Limb (tissue), 2 donors: ENCODE measurements at regions not wholly inside any gene's neighbourhood (a gene's known extent, or its start where the extent isn't known, plus 50 kb on each side); places are given as distances from the start of the nearest gene placed in this dataset.
"Not testable (repeated sequence)": the region's sequence is repeated elsewhere in the genome, so short reads cannot be mapped to it uniquely, and the experiment has no call there.

Source experiments
- DNase-seq, 2 donors: peaks; one replicate each; pipeline ENCODE4 v3.0.0-alpha.2; 2016; ENCODE audit errors: extremely low spot score in 2 of 2

DNA sequence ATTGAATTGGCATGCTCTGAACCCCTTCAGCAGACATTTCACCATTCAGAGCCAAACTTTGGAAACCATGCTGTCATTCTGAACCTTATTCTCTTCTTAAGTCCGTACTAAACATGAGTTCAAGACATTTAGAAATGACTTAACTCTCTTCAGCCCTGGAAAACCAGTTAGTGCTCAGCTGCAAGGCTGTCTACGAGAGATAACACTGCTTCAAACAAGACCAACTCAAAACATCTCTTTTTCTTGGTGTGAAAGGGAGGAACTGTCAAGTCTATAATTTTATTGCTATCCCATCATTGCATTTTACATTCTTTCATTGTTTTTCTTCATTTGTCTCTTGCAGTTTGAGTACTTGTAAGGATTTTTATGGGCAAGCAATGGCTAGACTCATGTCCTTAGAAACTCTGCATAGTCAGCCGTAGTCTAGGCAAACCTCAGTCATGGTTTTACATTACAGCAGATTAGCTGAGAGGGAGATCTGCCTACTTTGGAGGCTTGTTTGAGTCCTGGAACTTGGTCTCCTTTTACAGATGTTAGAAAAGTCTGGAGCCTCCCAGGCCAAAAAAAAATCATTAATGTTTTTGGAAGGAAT lies 120.6 kb upstream of the JADE1 start:
- DNase-seq, result no peak

DNA sequence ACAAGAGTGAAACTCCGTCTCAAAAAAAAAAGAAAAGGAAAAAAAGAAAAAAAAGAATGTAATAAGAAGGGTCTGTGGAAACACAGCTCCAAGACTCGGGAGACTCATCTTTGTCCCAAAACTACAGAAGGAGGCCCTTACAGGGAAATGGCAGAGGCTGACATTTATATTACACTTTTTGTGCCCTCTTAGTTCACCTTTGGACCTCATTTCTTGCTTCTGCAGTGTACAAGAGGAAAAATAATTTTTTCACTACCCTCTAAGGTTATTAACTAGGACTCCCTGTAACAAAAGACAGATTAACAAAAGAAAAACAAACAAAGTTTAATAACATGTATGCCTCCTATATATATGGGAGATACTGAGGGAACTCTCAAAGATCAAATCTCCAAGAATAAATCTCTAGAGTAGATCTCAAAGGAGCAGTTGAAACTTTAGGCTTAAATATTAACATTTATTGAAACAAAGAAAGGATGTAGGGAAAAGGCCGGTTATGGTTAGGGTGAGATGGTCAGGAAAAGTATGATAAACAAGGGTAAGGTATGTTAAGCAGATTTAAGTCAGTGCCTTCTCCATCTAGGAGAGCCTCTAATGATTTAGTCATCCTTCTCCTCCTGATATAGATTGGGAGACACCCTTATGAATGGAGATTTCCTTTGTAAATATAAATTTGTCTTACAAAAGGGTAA lies 121.3 kb upstream of the JADE1 start:
- no peak for DNase-seq

DNA sequence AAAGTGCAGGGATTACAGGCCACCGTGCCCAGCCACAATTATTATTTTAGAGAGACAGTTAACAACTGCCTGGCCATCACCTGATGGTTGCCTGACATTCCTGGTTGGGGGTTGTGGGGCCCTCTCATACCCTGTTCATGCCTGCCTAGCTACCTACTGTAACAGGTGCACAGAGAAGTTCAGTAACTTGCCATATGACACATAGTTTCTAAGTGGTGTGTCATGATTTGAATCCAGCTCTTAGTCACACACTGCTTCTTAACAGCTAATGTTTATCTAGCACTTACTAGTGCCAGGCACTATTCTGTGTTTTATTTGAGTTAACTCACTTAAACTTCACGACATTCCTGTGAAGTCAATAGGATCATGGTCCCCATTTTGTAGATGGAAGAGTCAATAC lies 122.7 kb upstream of the JADE1 start:
- no peak for DNase-seq

DNA sequence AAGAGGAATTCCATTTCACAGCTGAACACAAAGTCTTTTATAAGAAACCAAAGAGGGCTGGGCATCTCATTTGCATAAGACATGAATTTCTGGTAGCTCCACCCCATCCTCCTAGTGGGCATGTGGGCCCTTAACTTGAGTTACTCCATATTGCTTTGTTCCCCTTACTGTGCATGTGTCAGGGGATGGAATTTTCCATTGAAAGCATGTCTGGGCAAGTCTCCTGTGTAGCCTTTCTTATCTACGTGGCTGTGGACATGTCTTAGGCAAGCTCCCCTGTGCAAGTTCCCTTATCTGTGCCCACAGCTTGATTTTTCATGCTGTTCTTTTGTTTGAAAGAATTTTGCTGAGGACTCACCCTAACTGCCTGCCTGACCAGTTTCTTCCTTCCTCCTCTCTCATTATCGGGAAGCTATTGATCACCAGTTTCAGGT lies 123.5 kb upstream of the JADE1 start:
- no peak for DNase-seq

DNA sequence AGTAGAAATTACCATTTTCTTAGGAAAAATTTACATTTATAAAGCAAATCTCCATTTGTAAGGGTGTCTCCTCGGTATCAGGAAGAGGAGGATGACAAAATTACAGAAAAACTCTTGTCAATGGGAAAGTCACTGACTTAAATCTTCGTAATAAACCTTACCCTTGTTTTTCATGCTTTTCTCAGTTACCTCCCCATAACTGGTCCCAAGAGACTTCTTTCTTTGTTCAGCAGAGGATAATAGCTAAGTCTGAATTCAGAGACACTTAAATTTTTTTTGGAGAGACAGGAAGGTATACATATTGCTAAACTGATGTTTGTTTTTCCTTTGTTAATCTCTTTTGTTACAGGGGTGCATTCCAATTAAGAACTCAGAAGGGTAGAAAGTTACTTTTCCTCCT lies 125.5 kb upstream of the JADE1 start:
- no peak for DNase-seq

DNA sequence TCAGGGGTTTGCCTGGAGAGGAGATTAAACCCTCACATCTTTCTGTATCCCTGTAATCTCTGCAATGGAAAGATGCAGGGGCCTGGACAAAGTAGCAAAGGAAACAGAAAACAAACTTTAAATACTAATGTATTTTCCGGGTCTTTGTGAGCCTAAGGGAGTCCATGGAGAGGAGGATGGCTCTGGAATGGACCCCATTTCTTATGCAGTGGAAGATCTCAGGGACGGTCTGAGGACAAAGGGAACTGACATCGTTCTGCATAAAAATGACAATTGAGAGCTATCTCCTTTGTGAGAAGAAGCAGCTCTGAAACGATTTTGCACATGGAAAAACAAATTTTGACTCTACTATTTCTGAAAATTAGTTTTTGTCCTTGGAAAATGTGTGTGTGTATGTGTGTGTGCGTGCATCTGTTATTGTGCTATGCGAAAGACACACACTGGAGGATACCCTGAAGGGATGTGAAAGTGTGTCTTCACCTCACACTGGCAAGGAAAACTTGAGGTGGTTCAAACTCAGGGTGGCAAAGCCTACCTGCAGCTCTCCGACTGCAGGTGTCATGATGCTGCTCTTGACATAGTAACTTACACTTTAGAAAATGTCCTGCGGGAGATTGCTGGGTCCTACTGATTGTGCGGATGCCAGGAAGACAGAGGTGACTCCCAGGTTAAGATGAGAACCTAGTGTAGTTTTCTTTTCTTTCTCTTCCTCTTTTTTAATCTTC lies 126.4 kb upstream of the JADE1 start:
- no peak for DNase-seq

DNA sequence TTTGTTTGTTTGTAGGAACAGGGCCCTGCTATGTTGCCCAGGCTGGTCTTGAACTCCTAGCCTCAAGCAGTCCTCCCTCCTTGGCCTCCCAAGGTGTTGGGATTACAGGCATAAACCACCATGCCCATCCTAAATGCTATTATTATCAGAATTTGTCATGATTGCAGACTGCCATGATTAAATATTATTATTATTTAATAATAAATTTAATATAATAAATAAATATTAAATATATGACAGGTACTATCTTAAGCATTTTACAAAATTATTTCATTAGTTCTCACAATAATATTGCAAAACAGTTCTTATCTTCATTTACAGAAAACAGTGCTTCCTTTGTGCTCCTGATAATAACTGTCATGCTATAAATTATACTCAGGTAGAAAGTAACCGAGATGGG lies 133.4 kb upstream of the JADE1 start:
- no peak for DNase-seq

DNA sequence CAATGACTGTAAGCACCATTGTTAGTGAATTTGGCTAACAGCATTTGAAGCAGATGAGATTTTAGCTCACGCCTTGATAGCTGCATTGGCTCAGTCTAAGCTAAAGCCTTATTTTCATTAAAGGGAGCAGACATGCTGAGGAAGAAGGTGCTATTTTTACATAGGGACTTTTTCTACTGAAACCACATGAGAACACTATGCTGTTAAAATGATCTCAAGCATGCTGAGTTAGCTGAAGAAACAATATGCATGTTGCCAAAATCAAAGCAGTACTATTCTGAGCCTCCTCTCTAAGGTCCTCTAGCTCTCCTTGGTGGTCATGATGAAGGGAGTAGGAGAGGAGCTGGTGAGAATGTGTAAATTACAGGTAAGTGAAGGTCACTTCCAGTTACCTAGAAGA lies 134.4 kb upstream of the JADE1 start:
- DNase-seq, result no peak

DNA sequence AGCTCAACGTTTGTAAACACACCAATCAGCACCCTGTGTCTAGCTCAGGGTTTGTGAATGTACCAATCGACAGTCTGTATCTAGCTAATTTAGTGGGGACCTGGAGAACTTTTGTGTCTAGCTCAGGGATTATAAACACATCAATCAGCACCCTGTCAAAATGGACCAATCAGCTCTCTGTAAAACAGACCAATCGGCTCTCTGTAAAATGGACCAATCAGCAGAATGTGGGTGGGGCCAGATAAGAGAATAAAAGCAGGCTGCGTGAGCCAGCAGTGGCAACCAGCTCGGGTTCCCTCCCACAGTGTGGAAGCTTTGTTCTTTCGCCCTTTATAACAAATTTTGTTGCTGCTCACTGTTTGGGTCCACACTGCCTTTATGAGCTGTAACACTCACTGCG lies 136.3 kb upstream of the JADE1 start:
- DNase-seq, result not testable (repeated sequence)

DNA sequence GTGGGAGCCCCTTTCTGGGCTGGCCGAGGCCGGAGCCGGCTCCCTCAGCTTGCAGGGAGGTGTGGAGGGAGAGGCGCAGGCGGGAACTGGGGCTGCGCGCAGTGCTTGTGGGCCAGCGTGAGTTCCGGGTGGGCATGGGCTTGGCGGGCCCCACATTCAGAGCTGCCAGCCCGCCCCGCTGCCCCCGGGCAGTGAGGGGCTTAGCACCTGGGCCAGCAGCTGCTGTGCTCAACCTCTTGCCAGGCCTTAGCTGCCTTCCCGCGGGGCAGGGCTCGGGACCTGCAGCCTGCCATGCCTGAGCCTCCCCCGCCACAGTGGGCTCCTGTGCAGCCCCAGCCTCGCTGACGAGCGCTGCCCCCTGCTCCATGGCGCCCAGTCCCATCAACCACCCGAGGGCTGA lies 136.9 kb upstream of the JADE1 start:
- not testable (repeated sequence) for DNase-seq

DNA sequence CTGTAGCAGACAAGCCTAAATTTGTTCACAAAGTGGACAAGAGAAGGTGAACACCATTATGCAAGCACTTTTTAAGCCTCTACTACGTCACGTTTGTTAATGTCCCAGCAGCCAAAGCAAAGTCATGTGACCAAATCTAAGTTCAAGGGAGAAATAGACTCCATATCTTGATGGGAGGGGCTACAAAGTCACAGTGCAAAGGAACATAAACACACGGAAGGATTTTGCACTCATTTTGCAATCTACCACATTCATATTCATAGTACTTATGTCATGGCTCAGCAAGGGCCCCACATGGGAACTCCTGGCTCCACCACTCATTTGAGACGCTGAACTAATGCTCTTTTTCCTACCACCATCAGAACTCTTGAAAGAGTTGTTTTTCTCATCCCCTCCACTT lies 139.0 kb upstream of the JADE1 start:
- DNase-seq, result no peak

DNA sequence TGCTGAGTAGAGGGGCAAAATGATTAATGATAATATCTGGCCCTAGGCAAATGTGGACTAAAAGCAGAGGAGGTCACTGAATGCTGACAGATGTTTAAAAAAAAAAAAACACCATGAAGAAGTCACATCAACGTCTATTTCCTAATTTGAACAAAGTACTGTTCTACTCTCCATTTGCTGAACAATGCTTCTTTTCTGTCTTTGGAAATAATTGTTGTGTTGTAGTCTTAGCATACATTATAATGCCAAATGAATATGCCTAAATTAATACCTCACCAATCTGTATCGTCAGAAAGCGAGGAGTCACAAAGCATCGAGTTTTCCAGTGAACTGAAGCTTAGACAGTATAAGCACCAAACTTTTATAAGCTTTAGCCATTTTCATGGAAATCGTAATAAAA lies 140.9 kb upstream of the JADE1 start:
- no peak for DNase-seq

DNA sequence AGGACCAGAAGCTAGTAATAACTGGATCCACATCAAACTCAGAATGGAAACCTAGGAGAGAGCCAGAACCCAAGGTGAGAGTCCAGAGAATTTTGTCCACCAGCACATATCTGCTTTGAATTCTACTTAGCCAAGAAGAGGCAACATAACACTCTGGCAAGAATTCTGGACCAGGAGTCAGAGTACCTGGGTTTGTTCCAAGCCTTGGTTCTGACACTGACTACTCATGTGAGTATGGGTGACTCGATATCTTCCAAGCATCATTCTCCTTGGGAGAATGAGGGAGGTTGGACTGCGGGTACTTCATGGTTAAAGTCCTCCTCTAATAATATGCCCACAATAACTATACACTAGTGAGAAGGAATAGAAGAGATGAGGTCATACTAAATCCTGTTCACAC lies 144.0 kb upstream of the JADE1 start:
- no peak for DNase-seq

DNA sequence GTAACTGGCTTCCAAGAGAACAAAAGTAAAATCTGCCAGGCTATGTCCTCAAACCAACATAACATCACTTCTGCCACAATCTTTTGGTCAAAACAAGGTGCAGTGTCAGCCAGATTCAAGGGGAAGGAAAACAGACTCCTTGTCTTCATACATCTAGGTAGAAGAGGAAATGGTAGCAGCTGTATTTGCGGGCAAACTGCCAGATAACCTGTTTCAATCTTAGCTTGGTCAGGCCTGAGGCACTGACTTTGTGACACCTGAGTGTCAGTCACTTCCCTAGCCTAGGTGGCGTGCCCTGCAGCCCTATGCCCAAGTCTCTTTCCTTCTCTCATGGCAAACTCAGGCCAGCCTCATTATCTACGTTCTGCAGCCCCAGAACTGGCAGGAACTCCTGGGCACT lies 146.2 kb upstream of the JADE1 start:
- no peak for DNase-seq

DNA sequence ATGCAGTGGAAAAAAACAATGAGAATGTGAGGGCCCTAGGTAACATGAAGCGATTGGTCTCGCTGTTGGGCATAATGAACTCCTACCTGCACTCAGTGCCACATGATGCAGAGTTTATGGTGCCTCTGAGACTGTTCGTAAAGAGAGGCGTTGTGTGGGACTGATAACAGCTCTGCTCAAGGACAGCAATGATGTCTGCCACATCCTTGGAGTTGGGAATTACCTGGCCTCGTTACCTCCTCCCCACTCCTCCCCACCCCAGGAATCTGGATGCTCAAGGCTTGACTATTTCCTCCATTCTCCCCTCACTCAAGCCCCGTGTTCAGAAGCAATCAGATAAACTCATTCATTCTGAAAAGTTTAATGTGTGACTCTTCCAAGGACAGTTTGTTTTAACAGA lies 148.0 kb upstream of the JADE1 start:
- no peak for DNase-seq

DNA sequence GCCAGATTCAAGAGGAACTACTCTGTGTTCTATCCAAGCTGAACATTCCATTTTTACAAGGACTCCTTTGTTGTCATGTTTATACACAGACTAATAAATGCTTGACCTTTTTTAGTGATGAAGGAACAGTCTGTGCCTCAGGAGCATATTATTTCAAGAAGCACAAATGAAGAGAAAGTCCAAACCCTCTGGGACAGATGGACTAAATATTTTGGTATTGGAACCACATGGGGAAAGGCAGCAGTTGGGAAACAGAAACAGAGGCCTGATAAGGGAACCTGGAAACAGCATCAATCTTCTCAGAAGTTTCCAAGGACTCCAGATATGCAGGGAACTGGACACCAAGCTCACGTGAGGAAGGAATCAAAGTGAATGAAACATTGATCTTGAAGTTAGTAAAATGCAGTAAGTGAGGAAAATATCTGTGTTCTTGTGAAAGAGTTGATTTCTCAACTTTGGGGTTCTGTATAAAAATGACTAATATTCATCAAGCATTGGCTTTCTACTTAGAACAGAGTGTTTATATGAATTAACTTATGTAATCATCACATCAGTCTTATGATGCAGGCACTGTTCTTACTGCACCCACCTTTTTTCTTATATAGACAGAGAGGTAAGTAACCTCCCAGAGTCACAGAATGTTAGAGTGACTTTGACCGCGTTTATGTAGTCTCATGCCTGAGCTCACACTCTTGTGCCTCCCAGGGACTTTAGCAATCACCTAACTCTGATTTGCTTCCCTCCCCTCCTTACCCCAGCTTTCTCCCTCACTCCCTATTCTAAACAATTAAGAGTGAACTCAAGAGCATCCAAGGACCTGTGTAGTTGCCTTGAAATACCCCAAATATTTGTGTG lies 148.9 kb upstream of the JADE1 start:
- peak in 1 of 2 donors; percentile 21 for DNase-seq

DNA sequence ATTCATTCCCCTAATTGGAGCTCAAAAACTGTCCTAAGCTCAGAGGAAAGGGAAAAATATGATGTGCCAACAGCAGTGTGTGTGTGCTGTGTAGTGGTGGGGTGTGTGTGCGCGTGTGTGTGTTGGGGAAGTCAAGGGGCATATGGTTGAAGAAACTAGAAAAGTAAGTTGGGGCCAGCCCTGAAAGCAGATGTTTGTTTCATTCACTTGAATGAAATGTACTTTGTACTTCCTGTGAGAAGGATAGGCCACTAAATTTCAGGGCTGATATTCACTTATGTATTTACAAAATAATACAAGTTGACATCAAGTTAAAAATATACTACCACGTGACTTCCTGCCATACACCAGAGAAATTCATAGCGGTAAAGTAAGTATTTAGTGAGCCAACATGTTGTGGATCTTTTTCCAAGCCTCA lies 151.3 kb upstream of the JADE1 start:
- DNase-seq, result peak in 1 of 2 donors; percentile 57

DNA sequence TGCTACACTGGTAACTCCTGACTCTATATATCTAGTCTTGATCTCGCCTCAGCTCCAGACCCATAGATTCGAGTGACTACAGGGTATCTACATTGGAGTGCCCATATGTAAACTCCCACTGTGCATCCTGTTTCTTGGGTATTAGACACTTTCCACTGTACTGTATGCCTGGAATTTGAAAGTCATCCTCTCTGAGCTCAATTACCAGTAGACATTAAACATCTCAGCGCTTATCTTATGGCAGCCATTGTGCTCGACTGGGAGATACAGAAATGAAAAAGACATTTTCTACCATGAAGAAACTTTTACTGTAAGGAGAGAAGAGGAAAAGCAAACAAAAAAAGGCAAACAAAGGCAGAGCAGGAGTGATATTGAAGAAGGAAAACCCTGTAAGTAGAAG lies 151.9 kb upstream of the JADE1 start:
- DNase-seq, result no peak

DNA sequence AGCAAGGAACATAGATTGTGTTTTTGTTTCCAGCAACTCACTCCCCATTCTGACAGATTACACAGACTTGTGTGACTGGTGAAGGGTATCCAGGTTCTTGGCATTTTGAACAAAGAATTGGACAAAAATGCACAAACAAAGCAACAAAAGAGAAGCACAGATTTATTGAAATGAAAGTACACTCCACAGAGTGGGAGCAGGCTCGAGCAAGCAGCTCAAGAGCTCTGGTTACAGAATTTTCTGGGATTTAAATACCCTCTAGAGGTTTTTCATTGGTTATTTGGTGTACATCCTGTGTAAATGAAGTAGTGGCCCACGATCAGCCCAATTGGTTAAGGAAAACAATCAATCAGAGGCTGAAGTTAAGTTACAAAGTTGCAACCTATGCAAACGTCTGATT lies 155.0 kb upstream of the JADE1 start:
- DNase-seq, result no peak

DNA sequence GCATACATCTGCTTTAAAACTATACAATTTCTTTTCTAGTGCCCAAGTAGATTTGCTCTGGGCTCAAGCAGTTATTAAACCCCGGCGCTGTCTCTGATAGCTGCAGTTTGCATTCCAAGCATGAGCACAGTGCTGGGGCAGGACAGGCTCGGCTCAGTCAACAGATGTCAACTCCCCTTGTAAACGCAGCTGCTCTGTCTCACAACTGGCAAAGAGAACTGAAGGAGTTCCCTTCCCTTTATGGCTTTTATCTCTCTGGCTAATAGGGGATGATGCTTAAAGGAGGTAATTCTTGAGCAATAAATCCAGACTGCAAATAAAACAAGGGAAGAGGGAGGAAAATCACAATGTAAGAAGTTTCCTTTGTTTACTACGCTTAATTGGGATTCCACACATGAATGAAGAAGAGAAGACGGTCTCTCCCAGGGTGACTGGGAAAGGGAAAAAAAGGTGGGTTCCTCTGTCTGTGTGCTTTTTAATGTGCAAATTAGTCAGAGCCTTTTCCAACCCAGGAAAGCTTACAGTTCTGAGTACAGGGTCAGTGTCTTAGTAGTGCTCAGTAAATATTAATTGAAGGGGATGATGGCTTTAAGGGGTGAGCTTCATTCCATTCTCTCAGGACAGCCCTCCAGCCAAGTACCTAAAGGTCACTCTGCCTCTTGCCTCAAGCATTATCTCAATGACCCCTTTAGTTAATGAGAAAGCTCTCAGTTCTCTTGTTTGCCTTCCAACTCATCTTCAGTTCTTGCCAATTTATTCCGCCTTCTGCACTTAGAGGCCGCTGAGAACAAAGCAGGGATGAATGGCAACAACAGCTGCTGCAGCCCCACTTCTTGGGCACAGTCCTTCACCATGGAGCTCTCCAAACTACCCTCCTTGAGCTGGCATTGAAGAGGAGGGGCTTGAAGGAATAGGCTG lies 155.7 kb upstream of the JADE1 start:
- peak; percentile 52 to 75 for DNase-seq
